K562 (cell line): ENCODE measurements at regions not wholly inside any gene's neighbourhood (a gene's known extent, or its start where the extent isn't known, plus 50 kb on each side); places are given as distances from the start of the nearest gene placed in this dataset.
"Not testable (repeated sequence)": the region's sequence is repeated elsewhere in the genome, so short reads cannot be mapped to it uniquely, and the experiment has no call there.

ENCODE experiments used
- ATAC-seq: fragments of 200-7000 bp; cut with Tn5 transposase; 3 replicates; pipeline ENCODE4 v1.9.1; 2020; ENCODE audit warnings: moderate library complexity
- BruUV-seq: library from RNA; stranded (reverse); fragments of 400-500 nt; replicated peaks from 2 replicates; lab custom pipeline; 2021; lab: Mats Ljungman, UMichigan
- CTCF ChIA-PET: fragments of 300-600 bp; formaldehyde crosslinking; extraction: SDS; loops from one replicate; lab custom pipeline; 2021; ENCODE audit warnings: low intra/inter-chr PET ratio; lab: Yijun Ruan, JAX
- POLR2A ChIA-PET: fragments of 300-600, 350-650 bp; sonication (Branson Sonifier 250); formaldehyde crosslinking; extraction: SDS; loops from one replicate; lab custom pipeline; 2021; ENCODE audit warnings: antibody characterized with exemption, inconsistent platforms; lab: Yijun Ruan, JAX
- DNase-seq, 4 experiments: peaks; one replicate each; pipeline versions ENCODE4 v3.0.0 to v3.0.0-alpha.2; 2011 to 2018; ENCODE audit warnings: low spot score in 3 of 4, mixed read lengths in 3 of 4; ENCODE audit errors: extremely low read depth in 1 of 4
- FAIRE-seq: peaks from 2 replicates; lab custom pipeline; 2011; peaks lifted over from hg19 to GRCh38; lab: Jason Lieb, UNC
- H2AFZ ChIP-seq: 2 replicates; pipeline ENCODE4 v1.6.0; 2011; ENCODE audit warnings: low read depth, low read length, control low read depth, inconsistent platforms
- H3K27ac ChIP-seq: fragments of 200-600 bp; 3 replicates; pipeline ENCODE4 v1.8.0; 2011; ENCODE audit warnings: low read depth, mild to moderate bottlenecking, control low read depth, inconsistent platforms, low read length, moderate library complexity, mixed read lengths; ENCODE audit errors: extremely low read depth
- H3K27me3 ChIP-seq, 2 experiments: fragments of 300-600 bp in 1 of 2; 2 replicates in 1 of 2; 3 replicates in 1 of 2; pipeline versions ENCODE4 v1.6.0 to v1.8.0; 2011; ENCODE audit warnings: inconsistent platforms in 2 of 2, low read length in 2 of 2, mild to moderate bottlenecking in 1 of 2, mixed read lengths in 1 of 2, moderate library complexity in 1 of 2; ENCODE audit not compliant: control insufficient read depth in 2 of 2, insufficient read depth in 2 of 2
- H3K36me3 ChIP-seq: fragments of 300-600 bp; 3 replicates; pipeline ENCODE4 v1.8.0; 2011; ENCODE audit warnings: mild to moderate bottlenecking, low read length, inconsistent platforms; ENCODE audit not compliant: control insufficient read depth, insufficient read depth
- H3K4me1 ChIP-seq, 2 experiments: fragments of 200-600 bp in 1 of 2; replicated peaks in 1 of 2; 2 replicates in 1 of 2; 3 replicates in 1 of 2; pipeline versions ENCODE4 v1.5.1 to v1.8.0; 2011; ENCODE audit warnings: inconsistent platforms in 2 of 2, low read length in 2 of 2, mild to moderate bottlenecking in 1 of 2, mixed read lengths in 1 of 2, moderate library complexity in 1 of 2; ENCODE audit not compliant: control insufficient read depth in 2 of 2, insufficient read depth in 2 of 2
- H3K4me2 ChIP-seq: 2 replicates; pipeline ENCODE4 v1.6.1; 2011; ENCODE audit warnings: low read length, control low read depth, inconsistent platforms, mixed read lengths; ENCODE audit not compliant: insufficient read depth
- H3K4me3 ChIP-seq: fragments of 200-600 bp; sonication (generic), shearing (Covaris generic); 2 replicates; pipeline ENCODE4 v1.5.1; 2016; ENCODE audit warnings: control low read depth, inconsistent platforms
- H3K79me2 ChIP-seq: fragments of 200-600 bp; 3 replicates; pipeline ENCODE4 v1.8.0; 2011; ENCODE audit warnings: low read length, inconsistent platforms; ENCODE audit not compliant: control insufficient read depth, insufficient read depth
- H3K9ac ChIP-seq, 2 experiments: 2 replicates each; pipeline versions ENCODE4 v1.6.0 to v1.6.1; 2011; ENCODE audit warnings: low read depth in 2 of 2, low read length in 2 of 2, control low read depth in 1 of 2, inconsistent platforms in 1 of 2, mild to moderate bottlenecking in 1 of 2, mixed read lengths in 1 of 2; ENCODE audit not compliant: insufficient read depth in 1 of 2
- H3K9me1 ChIP-seq: one replicate; pipeline ENCODE4 v1.6.0; 2011; ENCODE audit warnings: inconsistent platforms, mild to moderate bottlenecking, low read length, moderate library complexity; ENCODE audit not compliant: control insufficient read depth, insufficient read depth
- H3K9me3 ChIP-seq: replicated peaks from 2 replicates; pipeline ENCODE4 v1.5.1; 2011; ENCODE audit warnings: low read depth, low read length, inconsistent platforms; ENCODE audit not compliant: control insufficient read depth, insufficient read depth
- H4K20me1 ChIP-seq: replicated peaks from 2 replicates; pipeline ENCODE4 v1.6.1; 2011; ENCODE audit warnings: low read length, inconsistent platforms, mixed read lengths; ENCODE audit not compliant: control insufficient read depth, insufficient read depth
- WGBS: fragments of 100-300 bp; shearing (Covaris generic); methylation state at CpG from one replicate; pipeline ENCODE4 v1.1.6; 2016; ENCODE audit warnings: low coverage, mixed read lengths; ENCODE audit not compliant: insufficient coverage; ENCODE audit errors: missing lambda C conversion rate; 5-methylcytosine and 5-hydroxymethylcytosine counted together
- in situ Hi-C: fragments of 300-500 bp; cut with MboI; formaldehyde crosslinking; loops from 4 replicates; pipeline ENCODE4 v1.15.0; 2018; ENCODE audit warnings: inconsistent platforms, mixed read lengths
- intact Hi-C: fragments of 100-400 bp; cut with micrococcal nuclease; formaldehyde crosslinking; loops from 2 replicates; pipeline ENCODE4 v1.14.2; 2022

GRCh38 chr5:166804223-166804622 is 1487.2 kb upstream of the WWC1 start:
- H4K20me1 ChIP-seq, in situ Hi-C loops, H3K4me2 ChIP-seq, H3K9me1 ChIP-seq, H3K79me2 ChIP-seq, H3K9ac ChIP-seq, intact Hi-C loops, H3K4me1 ChIP-seq, H3K27me3 ChIP-seq, POLR2A ChIA-PET, ATAC-seq, BruUV-seq, H3K4me3 ChIP-seq, DNase-seq, H3K36me3 ChIP-seq, H2AFZ ChIP-seq, FAIRE-seq, H3K9me3 ChIP-seq, H3K27ac ChIP-seq, CTCF ChIA-PET: not testable (repeated sequence)
- WGBS = 0% methylated on average over 1 of the region's 6 CpGs

- not testable (repeated sequence) for H3K4me3 ChIP-seq
Observed at GRCh38 chr5:166804693-166805092, 1486.8 kb upstream of the WWC1 start.

GRCh38 chr5:166810093-166810658 is 1481.3 kb upstream of the WWC1 start:
- H3K27me3 ChIP-seq, ATAC-seq, intact Hi-C loops, H3K9ac ChIP-seq, H3K79me2 ChIP-seq, H3K4me2 ChIP-seq, H2AFZ ChIP-seq, H3K4me3 ChIP-seq, CTCF ChIA-PET, BruUV-seq, H3K9me3 ChIP-seq, H3K36me3 ChIP-seq, FAIRE-seq, H3K4me1 ChIP-seq, in situ Hi-C loops, DNase-seq, H3K9me1 ChIP-seq, H4K20me1 ChIP-seq, H3K27ac ChIP-seq: not testable (repeated sequence)
- POLR2A ChIA-PET = interaction anchor here (0.6 kb wide), 1 partner anchor 39 kb away, joined by 3 read pairs; no protein-coding TSS in a partner anchor
- WGBS = 1% methylated on average over 16 of the region's 28 CpGs

More at GRCh38 chr5:166804693-166805092, 1486.8 kb upstream of the WWC1 start:
- H3K9ac ChIP-seq, POLR2A ChIA-PET, FAIRE-seq, intact Hi-C loops, ATAC-seq, H2AFZ ChIP-seq, H4K20me1 ChIP-seq, H3K79me2 ChIP-seq, H3K9me3 ChIP-seq, H3K27me3 ChIP-seq, H3K27ac ChIP-seq, H3K4me1 ChIP-seq, BruUV-seq, in situ Hi-C loops, H3K4me2 ChIP-seq, DNase-seq, H3K36me3 ChIP-seq, H3K9me1 ChIP-seq, CTCF ChIA-PET: not testable (repeated sequence)
- 0% methylated on average over 3 of the region's 6 CpGs for WGBS
